Keratinocyte (primary cell): ENCODE measurements at regions not wholly inside any gene's neighbourhood (a gene's known extent, or its start where the extent isn't known, plus 50 kb on each side); places are given as distances from the start of the nearest gene placed in this dataset.

Experiments
- CTCF ChIP-seq, 3 experiments: IDR thresholded peaks in 1 of 3; conservative IDR thresholded peaks in 1 of 3; optimal IDR thresholded peaks in 1 of 3; 2 replicates in 2 of 3; 3 replicates in 1 of 3; pipeline versions ENCODE3 to v1.5.1; 2011; ENCODE audit warnings: low read length in 3 of 3, mild to moderate bottlenecking in 3 of 3, moderate library complexity in 2 of 3, control low read depth in 1 of 3, inconsistent platforms in 1 of 3; ENCODE audit not compliant: insufficient read depth in 2 of 3; ENCODE audit errors: extremely low read depth in 1 of 3
- EZH2 ChIP-seq: IDR thresholded peaks from one replicate; pipeline ENCODE4 v1.6.1; 2012; ENCODE audit warnings: inconsistent platforms, mild to moderate bottlenecking, low read length, moderate library complexity

- TF ChIP-seq CTCF (optimal IDR thresholded peaks at IDR 0.05 in 1 of 3, IDR thresholded peaks at IDR 0.05 in 1 of 3, conservative IDR thresholded peaks at IDR 0.05 in 1 of 3; ENCODE audit: extremely low read depth in 1 of 3, insufficient read depth in 2 of 3, low read length in 3 of 3), result no peak
- TF ChIP-seq EZH2, result no peak
Observed at GRCh38 chr2:36134281-36134680, 221.3 kb upstream of the CRIM1 start.
